Spleen (tissue), 7 donors: ENCODE measurements at regions not wholly inside any gene's neighbourhood (a gene's known extent, or its start where the extent isn't known, plus 50 kb on each side); places are given as distances from the start of the nearest gene placed in this dataset.

Source experiments
- POLR2A ChIP-seq, 3 donors: fragments of 450-650 bp; IDR thresholded peaks; one replicate each; pipeline ENCODE4 v1.5.1; 2017; ENCODE audit warnings: antibody characterized with exemption in 3 of 3, mild to moderate bottlenecking in 1 of 3
- POLR2AphosphoS5 ChIP-seq, 3 donors: sonication (generic); formaldehyde crosslinking; IDR thresholded peaks; one replicate each; pipeline ENCODE4 v1.5.1; 2017; ENCODE audit warnings: antibody characterized with exemption in 3 of 3
- TF ChIP-seq, protein P1 (sequence below), 11 experiments: fragments of 200-600 bp in 7 of 11; fragments of 450-650 bp in 4 of 11; sonication (generic) in 4 of 11; IDR thresholded peaks in 8 of 11; conservative IDR thresholded peaks in 3 of 11; 1 replicate in 7 of 11; 2 replicates in 4 of 11; pipeline versions ENCODE4 v1.4.0 to v1.8.0; 2016 to 2021; ENCODE audit warnings: antibody characterized with exemption in 11 of 11, inconsistent platforms in 4 of 11, mild to moderate bottlenecking in 1 of 11
- donor health status: DM: no; HTN: no; CAD: no; lungs with moderate emphysema.
- donor health status: DM: no; HTN: no; CAD: no.
- donor health status: DM: no; HTN: no; CAD: no.

DNA sequence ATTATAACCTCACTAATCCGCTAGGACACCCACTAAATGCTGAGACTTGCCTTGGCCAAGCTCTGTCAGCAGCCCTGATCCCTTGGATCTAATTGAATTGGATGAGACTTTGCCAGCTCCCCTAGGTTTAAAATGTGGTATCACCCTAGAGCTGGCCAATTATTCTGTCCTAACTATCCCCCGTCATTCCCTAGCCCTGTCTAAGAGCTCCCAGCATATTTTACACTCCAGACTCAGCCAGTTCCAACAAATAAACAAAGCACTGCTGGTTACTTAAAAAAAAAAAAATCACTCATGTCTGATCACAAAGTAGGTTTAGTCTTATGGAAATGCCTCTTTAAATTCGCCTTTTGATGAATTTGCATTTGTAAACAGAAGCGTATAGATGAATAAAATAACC, 147.9 kb upstream of the EGR2 start:
- TF ChIP-seq, protein P1, sequence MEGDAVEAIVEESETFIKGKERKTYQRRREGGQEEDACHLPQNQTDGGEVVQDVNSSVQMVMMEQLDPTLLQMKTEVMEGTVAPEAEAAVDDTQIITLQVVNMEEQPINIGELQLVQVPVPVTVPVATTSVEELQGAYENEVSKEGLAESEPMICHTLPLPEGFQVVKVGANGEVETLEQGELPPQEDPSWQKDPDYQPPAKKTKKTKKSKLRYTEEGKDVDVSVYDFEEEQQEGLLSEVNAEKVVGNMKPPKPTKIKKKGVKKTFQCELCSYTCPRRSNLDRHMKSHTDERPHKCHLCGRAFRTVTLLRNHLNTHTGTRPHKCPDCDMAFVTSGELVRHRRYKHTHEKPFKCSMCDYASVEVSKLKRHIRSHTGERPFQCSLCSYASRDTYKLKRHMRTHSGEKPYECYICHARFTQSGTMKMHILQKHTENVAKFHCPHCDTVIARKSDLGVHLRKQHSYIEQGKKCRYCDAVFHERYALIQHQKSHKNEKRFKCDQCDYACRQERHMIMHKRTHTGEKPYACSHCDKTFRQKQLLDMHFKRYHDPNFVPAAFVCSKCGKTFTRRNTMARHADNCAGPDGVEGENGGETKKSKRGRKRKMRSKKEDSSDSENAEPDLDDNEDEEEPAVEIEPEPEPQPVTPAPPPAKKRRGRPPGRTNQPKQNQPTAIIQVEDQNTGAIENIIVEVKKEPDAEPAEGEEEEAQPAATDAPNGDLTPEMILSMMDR (IDR thresholded peaks at IDR 0.05 in 8 of 11, conservative IDR thresholded peaks at IDR 0.05 in 3 of 11), result no peak
- TF ChIP-seq POLR2A (IDR thresholded peaks at IDR 0.05), result no peak
- no peak for TF ChIP-seq POLR2AphosphoS5 (IDR thresholded peaks at IDR 0.05)
